GM19099 (cell line): ENCODE measurements at regions not wholly inside any gene's neighbourhood (a gene's known extent, or its start where the extent isn't known, plus 50 kb on each side); places are given as distances from the start of the nearest gene placed in this dataset.

ENCODE experiments used
- POLR2A ChIP-seq: IDR thresholded peaks from 3 replicates; pipeline ENCODE4 v1.6.1; 2011; ENCODE audit warnings: low read depth; ENCODE audit not compliant: insufficient read length; ENCODE audit errors: extremely low read depth

DNA sequence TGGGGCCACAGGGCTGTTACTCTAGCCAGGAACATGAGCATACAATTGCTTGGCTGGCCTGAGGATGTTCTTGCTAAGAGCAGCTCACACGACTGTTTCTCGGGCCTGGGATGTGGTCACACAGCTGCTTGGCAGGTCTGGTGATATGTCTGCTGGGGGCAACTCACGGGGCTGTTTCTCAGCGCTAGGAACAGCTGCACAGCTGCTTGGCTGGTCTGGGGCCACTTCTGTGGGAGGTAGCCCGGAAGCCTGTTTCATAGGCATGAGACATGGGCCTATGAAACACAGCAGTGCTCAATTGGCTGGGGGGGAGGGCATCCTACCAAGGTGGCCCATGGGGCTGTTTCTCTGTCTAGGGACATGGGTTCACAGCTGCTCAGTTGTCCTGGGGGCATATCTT, 73.4 kb upstream of the DDHD1 start:
- no peak for TF ChIP-seq POLR2A

DNA sequence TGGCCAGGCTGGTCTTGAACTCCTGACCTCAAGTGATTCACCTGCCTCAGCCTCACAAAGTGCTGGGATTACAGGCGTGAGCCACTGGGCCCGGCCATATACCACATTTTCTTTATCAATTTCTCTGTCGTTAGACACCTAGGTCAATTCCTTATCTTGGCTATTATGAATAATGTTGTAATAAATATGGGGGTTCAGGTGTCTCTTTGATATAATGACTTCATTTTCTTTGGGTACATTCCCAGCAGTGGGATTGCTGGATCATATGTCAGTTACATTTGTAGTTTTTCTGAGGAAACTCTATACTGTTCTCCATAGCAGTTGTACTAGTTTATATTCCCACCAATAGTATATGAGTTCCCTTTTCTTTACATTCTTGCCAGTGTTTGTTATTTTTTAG, 67.8 kb upstream of the DDHD1 start:
- no peak for TF ChIP-seq POLR2A

DNA sequence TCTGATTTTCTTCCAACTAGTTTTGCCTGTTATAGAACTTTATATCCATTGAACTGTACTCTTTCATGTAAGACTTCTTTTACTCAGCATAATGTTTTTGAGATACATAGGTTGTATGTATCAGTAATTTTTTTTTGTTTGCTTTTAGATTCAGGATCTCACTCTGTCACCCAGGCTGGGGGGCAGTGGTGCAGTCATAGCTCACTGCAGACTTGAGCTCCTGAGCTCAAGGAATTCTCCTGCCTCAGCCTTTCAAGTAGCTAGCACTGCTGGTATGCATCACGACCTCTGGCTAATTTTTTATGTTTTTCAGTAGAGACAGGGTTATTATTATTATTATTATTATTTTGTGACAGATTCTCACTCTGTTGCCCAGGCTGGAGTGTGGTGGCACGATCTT, 65.0 kb upstream of the DDHD1 start:
- no peak for TF ChIP-seq POLR2A

DNA sequence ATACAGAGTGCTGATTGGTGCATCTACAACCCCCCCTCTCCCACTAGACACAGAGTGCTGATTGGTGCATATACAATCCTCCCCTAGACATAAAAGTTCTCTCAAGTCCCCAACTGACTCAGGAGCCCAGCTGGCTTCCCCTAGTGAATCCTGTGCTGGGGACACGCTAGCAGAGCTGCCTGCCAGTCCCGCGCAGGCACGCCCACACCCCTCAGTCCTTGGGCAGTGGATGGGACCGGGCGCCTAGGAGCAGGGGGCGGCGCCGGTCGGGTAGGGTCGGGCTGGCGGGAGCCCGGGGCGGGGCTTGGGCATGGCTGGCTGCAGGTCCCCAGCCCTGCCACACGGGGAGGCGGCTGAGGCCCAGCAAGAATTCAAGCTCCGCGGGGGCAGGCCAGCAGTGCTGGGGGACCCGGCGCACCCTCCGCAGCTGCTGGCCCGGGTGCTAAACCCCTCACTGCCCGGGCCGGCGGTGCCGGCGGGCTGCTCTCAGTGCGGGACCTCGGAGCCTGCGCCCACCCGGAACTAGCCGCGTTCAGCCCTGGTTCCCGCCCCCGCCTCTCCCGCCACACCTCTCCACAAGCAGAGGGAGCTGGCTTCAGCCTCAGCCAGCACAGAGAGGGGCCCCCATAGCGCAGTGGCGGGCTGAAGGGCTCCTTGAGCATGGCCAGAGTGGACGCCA, 64.3 kb upstream of the DDHD1 start:
- peak; percentile 22 for TF ChIP-seq POLR2A

DNA sequence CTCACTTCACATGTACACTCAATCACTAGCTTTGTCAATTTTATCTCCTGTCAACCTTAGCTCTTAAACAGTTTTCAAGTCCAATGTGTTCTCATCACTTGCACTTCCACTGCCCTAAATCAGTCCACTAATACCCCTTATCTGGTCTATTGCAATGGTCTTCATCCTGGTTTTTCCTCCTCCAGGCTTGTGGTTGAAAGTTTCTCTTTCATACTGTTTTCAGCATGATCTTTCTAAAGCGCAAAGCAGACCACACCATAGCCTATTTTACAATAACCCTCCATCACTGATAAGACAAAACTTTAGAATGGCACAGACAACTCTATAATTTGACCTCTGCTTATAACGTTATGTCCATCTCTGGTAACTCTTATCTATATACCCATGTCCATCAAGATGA, 62.0 kb upstream of the DDHD1 start:
- no peak for TF ChIP-seq POLR2A

DNA sequence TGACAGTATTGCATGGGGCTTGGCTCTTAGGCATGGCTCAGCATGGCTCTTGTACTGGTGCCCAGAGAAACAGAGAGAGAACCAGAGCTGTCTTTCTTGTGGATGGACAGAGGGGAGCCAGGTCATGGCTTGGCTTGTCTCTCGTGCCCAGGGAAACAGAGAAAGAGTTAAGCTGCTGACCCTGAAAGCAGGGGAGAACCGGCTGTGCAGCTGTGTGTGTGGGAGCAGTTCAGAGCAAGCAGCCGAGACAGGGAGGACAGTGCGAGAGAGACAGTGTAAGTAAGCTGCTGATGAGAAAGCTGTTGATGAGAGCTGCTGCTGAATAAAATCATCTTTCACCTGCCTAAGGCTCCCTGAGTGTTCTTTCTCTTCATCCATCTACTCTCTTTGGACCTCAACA, 61.3 kb upstream of the DDHD1 start:
- no peak for TF ChIP-seq POLR2A

DNA sequence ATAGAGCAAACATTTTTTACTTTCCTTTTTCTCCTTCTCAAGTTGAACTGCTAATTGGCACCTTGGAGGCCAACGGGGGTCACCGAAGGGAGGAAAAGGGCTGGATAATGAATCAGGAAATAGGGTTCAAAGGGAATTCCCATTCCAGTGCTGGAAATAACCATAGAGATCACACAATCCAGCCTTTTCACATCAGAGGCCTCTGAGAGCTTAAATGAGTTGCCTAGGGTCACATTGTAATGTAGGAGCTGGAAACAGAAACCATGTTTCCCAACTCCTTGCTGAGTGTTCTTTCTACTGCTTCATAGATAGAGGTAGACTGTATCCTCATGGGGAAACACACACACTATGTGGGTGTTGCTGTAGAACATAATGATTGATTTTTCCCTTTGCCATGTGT, 60.6 kb upstream of the DDHD1 start:
- TF ChIP-seq POLR2A = no peak

DNA sequence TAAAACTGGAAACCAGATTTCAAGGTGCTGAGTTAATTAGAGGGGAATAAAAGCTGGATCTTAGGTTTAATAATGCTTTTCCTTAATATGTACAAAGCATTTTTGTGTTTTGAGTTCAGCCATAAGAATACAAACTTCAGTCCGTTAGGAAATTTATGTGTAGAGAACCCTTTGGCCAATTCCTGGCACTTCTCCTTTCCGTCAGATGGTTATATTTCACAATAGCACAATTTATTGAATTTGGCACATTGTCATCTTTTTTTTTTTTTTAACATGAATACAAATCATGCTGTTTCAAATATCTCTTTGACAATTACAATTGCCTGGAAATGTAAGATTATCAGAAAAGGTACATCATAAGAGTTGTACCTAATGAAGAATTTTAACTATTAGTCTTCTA, 56.2 kb upstream of the DDHD1 start:
- no peak for TF ChIP-seq POLR2A
